ENCODE measurements at regions not wholly inside any gene's neighbourhood (a gene's known extent, or its start where the extent isn't known, plus 50 kb on each side); places are given as distances from the start of the nearest gene placed in this dataset.
"Not testable (repeated sequence)": the region's sequence is repeated elsewhere in the genome, so short reads cannot be mapped to it uniquely, and the experiment has no call there.

GRCh38 chr3:177793451-177793850 is 596.2 kb upstream of the TBL1XR1 start:
- no peaks in the 10 kb centered on the region for H3K9me3 ChIP-seq
- no peak for TF ChIP-seq EP300 (IDR thresholded peaks at IDR 0.05)
- no peak for TF ChIP-seq POLR2A (IDR thresholded peaks at IDR 0.05; ENCODE audit: low read depth)
- TF ChIP-seq, protein P1, sequence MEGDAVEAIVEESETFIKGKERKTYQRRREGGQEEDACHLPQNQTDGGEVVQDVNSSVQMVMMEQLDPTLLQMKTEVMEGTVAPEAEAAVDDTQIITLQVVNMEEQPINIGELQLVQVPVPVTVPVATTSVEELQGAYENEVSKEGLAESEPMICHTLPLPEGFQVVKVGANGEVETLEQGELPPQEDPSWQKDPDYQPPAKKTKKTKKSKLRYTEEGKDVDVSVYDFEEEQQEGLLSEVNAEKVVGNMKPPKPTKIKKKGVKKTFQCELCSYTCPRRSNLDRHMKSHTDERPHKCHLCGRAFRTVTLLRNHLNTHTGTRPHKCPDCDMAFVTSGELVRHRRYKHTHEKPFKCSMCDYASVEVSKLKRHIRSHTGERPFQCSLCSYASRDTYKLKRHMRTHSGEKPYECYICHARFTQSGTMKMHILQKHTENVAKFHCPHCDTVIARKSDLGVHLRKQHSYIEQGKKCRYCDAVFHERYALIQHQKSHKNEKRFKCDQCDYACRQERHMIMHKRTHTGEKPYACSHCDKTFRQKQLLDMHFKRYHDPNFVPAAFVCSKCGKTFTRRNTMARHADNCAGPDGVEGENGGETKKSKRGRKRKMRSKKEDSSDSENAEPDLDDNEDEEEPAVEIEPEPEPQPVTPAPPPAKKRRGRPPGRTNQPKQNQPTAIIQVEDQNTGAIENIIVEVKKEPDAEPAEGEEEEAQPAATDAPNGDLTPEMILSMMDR (IDR thresholded peaks at IDR 0.05) = no peak
- TF ChIP-seq POLR2AphosphoS5 (IDR thresholded peaks at IDR 0.05) = no peak
- no peak overlapping the region for H3K4me3 ChIP-seq
- no peaks in the 10 kb centered on the region for H3K4me1 ChIP-seq
- H3K27ac ChIP-seq (replicated peaks in 1 of 4) = no peak overlapping the region
- H3K36me3 ChIP-seq = no peaks in the 10 kb centered on the region
- no peak for DNase-seq (ENCODE audit: extremely low spot score)
- intact Hi-C loops (cut with DNase I) = no loop called here
- no peaks in the 10 kb centered on the region for H3K27me3 ChIP-seq
- 96% methylated on average over 3 of the region's 3 CpGs for WGBS

GRCh38 chr3:177795216-177795615 is 597.9 kb upstream of the TBL1XR1 start:
- Histone ChIP-seq H3K27me3 (no peaks in the 10 kb centered on the region), H3K9me3 (no peaks in the 10 kb centered on the region), H3K4me1 (no peaks in the 10 kb centered on the region), H3K36me3 (no peaks in the 10 kb centered on the region), H3K4me3 (no peak overlapping the region), H3K27ac (replicated peaks in 1 of 4) (no peak overlapping the region)
- no peak for DNase-seq (ENCODE audit: extremely low spot score)
- WGBS = 74% methylated on average over 1 of the region's 1 CpG
- intact Hi-C loops (cut with DNase I) = no loop called here
- TF ChIP-seq, protein P1 (IDR thresholded peaks at IDR 0.05) = no peak
- no peak for TF ChIP-seq EP300 (IDR thresholded peaks at IDR 0.05)
- no peak for TF ChIP-seq POLR2AphosphoS5 (IDR thresholded peaks at IDR 0.05)
- no peak for TF ChIP-seq POLR2A (IDR thresholded peaks at IDR 0.05; ENCODE audit: low read depth)

DNA sequence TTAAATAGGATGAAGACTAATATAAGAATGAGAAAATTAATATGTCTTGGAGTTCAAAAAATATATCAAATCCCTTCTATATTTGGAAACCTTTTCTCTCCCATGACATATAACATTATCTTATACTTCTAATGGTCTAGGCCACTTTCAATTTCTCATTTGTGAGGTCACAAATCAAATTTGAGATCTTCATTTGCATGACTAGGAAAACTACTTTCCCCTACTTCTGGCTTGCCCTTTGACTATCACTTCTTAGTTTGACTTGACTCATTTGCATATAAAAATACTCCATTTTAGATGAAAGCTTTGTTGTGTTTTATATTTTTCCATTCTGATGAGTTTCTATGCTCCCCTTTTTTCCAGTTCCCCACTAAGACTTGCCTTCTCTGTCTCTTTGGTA is 598.6 kb upstream of the TBL1XR1 start:
- intact Hi-C loops (cut with DNase I) = no loop called here
- no peak for TF ChIP-seq POLR2AphosphoS5 (IDR thresholded peaks at IDR 0.05)
- TF ChIP-seq, protein P1 (IDR thresholded peaks at IDR 0.05) = no peak
- TF ChIP-seq POLR2A (IDR thresholded peaks at IDR 0.05; ENCODE audit: low read depth) = no peak
- TF ChIP-seq EP300 (IDR thresholded peaks at IDR 0.05) = no peak
- no peaks in the 10 kb centered on the region for H3K4me1 ChIP-seq

GRCh38 chr3:177800147-177800546 is 602.9 kb upstream of the TBL1XR1 start:
- H3K27ac ChIP-seq (replicated peaks in 1 of 4); H3K9me3 ChIP-seq; H3K27me3 ChIP-seq; H3K36me3 ChIP-seq; DNase-seq (ENCODE audit: extremely low spot score); intact Hi-C loops (cut with DNase I); H3K4me3 ChIP-seq: not testable (repeated sequence)
- H3K4me1 ChIP-seq = peaks cover 4 to 20% (median 8%) of the 10 kb centered on the region in 4 donors
- WGBS = 97% methylated on average over 3 of the region's 3 CpGs

More for the DNA sequence above, 598.6 kb upstream of the TBL1XR1 start:
- no peak overlapping the region for H3K27ac ChIP-seq (replicated peaks in 1 of 4)
- no peaks in the 10 kb centered on the region for H3K27me3 ChIP-seq
- H3K4me3 ChIP-seq = no peak overlapping the region
- no peak for DNase-seq (ENCODE audit: extremely low spot score)
- H3K9me3 ChIP-seq = no peaks in the 10 kb centered on the region
- no peaks in the 10 kb centered on the region for H3K36me3 ChIP-seq

DNA sequence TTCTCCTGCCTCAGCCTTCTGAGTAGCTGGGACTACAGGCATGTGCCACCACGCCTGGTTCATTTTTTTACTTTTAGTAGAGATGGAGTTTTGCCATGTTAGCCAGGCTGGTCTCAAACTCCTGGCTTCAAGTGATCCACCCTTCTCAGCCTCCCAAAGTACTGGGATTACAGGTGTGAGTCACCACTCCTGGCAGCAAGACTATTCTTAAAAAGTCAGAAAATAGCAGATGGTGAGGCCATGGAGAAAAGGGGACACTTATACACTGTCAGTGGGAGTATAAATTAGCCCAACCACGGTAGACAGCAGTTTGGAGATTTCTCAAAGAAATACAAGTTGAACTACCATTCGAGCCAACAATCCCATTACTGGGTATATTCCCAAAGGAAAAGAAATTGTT is 603.3 kb upstream of the TBL1XR1 start:
- Histone ChIP-seq H3K4me1 (peaks cover 4 to 20% (median 8%) of the 10 kb centered on the region in 4 donors), H3K36me3 (no peaks in the 10 kb centered on the region), H3K27ac (replicated peaks in 1 of 4) (no peak overlapping the region), H3K4me3 (no peak overlapping the region), H3K27me3 (no peaks in the 10 kb centered on the region), H3K9me3 (no peaks in the 10 kb centered on the region)
- intact Hi-C loops (cut with DNase I) = no loop called here
- TF ChIP-seq, protein P1 (IDR thresholded peaks at IDR 0.05) = no peak
- TF ChIP-seq POLR2A (IDR thresholded peaks at IDR 0.05; ENCODE audit: low read depth) (no peak), EP300 (IDR thresholded peaks at IDR 0.05) (no peak), POLR2AphosphoS5 (IDR thresholded peaks at IDR 0.05) (no peak)
- 87% methylated on average over 3 of the region's 3 CpGs for whole genome bisulfite sequencing
- DNase-seq (ENCODE audit: extremely low spot score) = no peak
